PFSK-1 (cell line): ENCODE measurements at regions not wholly inside any gene's neighbourhood (a gene's known extent, or its start where the extent isn't known, plus 50 kb on each side); places are given as distances from the start of the nearest gene placed in this dataset.

ENCODE experiments used
- POLR2AphosphoS5 ChIP-seq: IDR thresholded peaks from 2 replicates; pipeline ENCODE4 v1.6.1; 2012; ENCODE audit warnings: low read depth, mild to moderate bottlenecking, control low read depth, low read length, moderate library complexity
- SIN3A ChIP-seq: IDR thresholded peaks from 2 replicates; pipeline ENCODE4 v1.6.1; 2012; ENCODE audit warnings: mild to moderate bottlenecking, low read length, moderate library complexity, borderline replicate concordance; ENCODE audit not compliant: insufficient read depth
- TAF1 ChIP-seq: IDR thresholded peaks from 2 replicates; pipeline ENCODE4 v1.6.1; 2012; ENCODE audit warnings: low read length, control low read depth, borderline replicate concordance; ENCODE audit not compliant: insufficient read depth

DNA sequence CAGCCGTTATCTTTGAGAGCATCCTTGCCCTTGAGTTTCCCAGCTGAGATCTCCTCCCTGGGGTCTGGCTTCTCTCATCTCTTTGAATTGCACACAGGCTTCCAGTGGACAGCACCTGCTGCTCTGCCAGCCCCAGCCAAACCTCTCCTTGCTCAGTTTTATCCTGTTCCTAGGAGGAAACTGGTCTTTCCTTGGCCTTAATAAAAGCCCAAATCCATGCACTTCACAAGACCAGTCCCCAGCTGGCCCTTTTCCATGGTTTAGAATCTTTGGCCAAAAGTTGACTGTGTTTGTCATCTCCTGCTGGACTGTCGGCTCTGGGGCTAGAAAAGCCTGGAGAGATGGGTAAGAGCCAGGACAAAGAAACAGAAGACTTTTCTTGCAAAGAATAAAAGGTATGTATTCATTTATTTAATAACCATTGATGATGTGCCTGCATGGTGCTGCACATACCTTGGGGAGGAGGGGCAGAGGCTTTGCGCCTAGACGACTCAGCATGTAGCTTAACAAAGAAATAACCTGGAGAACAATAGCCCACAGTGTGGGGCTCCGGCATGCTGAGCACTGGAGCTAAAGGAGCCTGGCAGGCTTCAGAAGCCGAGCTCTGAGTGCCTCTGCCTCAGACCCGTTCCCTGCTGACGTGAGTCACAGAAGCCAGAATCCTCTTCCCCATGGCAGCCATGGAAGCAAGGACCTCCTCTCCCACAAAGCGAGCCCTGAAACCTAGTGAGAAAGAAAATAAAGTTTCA, 319.3 kb upstream of the B3GAT1 start:
- TF ChIP-seq POLR2AphosphoS5 (no peak), TAF1 (no peak), SIN3A (no peak)
